ENCODE measurements at regions not wholly inside any gene's neighbourhood (a gene's known extent, or its start where the extent isn't known, plus 50 kb on each side); places are given as distances from the start of the nearest gene placed in this dataset.

DNA sequence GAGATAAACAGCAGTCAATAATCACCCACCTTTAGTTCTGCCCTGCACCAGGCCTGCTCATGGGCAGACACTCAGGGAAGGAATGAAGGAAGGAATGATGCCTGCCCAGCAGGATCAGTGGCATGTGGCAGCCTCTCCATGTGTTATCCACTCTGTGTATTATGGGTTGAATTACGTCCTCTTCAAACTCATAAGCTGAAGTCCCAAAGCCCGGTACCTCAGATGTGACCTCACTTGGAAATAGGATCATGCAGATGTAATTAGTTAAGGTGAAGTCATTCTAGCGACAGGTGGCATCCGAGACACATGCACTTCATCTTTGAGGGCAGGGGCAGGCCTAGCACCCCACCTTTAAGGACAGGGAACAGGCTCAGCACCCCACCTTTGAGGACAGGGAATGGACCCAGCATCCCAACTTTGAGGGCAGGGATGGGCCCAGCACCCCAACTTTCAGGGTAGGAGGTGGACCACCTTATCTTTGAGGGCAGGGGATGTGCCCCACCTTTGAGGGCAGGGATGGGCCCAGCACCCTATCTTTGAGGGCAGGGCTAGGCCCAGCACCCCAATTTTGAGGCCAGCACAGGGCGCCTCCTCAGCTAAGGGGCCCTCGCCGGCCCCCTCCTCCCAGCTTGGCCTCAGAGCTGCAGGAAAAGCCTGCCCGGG, 127.6 kb downstream of the URI1 start:
- TF ChIP-seq, protein P1, sequence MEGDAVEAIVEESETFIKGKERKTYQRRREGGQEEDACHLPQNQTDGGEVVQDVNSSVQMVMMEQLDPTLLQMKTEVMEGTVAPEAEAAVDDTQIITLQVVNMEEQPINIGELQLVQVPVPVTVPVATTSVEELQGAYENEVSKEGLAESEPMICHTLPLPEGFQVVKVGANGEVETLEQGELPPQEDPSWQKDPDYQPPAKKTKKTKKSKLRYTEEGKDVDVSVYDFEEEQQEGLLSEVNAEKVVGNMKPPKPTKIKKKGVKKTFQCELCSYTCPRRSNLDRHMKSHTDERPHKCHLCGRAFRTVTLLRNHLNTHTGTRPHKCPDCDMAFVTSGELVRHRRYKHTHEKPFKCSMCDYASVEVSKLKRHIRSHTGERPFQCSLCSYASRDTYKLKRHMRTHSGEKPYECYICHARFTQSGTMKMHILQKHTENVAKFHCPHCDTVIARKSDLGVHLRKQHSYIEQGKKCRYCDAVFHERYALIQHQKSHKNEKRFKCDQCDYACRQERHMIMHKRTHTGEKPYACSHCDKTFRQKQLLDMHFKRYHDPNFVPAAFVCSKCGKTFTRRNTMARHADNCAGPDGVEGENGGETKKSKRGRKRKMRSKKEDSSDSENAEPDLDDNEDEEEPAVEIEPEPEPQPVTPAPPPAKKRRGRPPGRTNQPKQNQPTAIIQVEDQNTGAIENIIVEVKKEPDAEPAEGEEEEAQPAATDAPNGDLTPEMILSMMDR (IDR thresholded peaks at IDR 0.05; ENCODE audit: low read length): no peak
- TF ChIP-seq EZH2phosphoT487 (IDR thresholded peaks at IDR 0.05; ENCODE audit: low read length): no peak

Measured in MM.1S (cell line).